ENCODE measurements at regions not wholly inside any gene's neighbourhood (a gene's known extent, or its start where the extent isn't known, plus 50 kb on each side); places are given as distances from the start of the nearest gene placed in this dataset.
A peak's percentile ranks its signal among the peaks of the same experiment; 100 is the strongest.
"Not testable (repeated sequence)": the region's sequence is repeated elsewhere in the genome, so short reads cannot be mapped to it uniquely, and the experiment has no call there.

- DNase-seq (ENCODE audit: low spot score) = not testable (repeated sequence)
These were observed 599.3 kb upstream of the B3GAT1 start for GRCh38 chr11:135011313-135011712.

GRCh38 chr11:135009125-135009524 lies 597.1 kb upstream of the B3GAT1 start:
- DNase-seq (ENCODE audit: low spot score) = no peak

GRCh38 chr11:135008412-135008811 lies 596.4 kb upstream of the B3GAT1 start:
- no peak for DNase-seq (ENCODE audit: low spot score)

GRCh38 chr11:135008001-135008405 lies 596.0 kb upstream of the B3GAT1 start:
- DNase-seq (ENCODE audit: low spot score) = no peak

GRCh38 chr11:135006800-135007199 lies 594.8 kb upstream of the B3GAT1 start:
- DNase-seq (ENCODE audit: low spot score) = no peak

- no peak for DNase-seq (ENCODE audit: low spot score)
These were observed 592.5 kb upstream of the B3GAT1 start for GRCh38 chr11:135004495-135004894.

GRCh38 chr11:135002236-135002635 lies 590.2 kb upstream of the B3GAT1 start:
- no peak for DNase-seq (ENCODE audit: low spot score)

- no peak for DNase-seq (ENCODE audit: low spot score)
These were observed 589.5 kb upstream of the B3GAT1 start for GRCh38 chr11:135001581-135001980.

- DNase-seq (ENCODE audit: low spot score) = not testable (repeated sequence)
These were observed 589.0 kb upstream of the B3GAT1 start for GRCh38 chr11:135001065-135001464.

GRCh38 chr11:134999590-134999989 lies 587.5 kb upstream of the B3GAT1 start:
- no peak for DNase-seq (ENCODE audit: low spot score)

GRCh38 chr11:134997652-134998320 lies 585.7 kb upstream of the B3GAT1 start:
- no peak for DNase-seq (ENCODE audit: low spot score)

GRCh38 chr11:134995741-134996140 lies 583.7 kb upstream of the B3GAT1 start:
- peak; percentile 21 for DNase-seq (ENCODE audit: low spot score)

GRCh38 chr11:134994431-134994830 lies 582.4 kb upstream of the B3GAT1 start:
- no peak for DNase-seq (ENCODE audit: low spot score)

- no peak for DNase-seq (ENCODE audit: low spot score)
These were observed 581.7 kb upstream of the B3GAT1 start for GRCh38 chr11:134993691-134994243.

GRCh38 chr11:134992981-134993380 lies 580.9 kb upstream of the B3GAT1 start:
- DNase-seq (ENCODE audit: low spot score) = no peak

GRCh38 chr11:134988495-134988894 lies 576.5 kb upstream of the B3GAT1 start:
- peak; percentile 38 for DNase-seq (ENCODE audit: low spot score)

GRCh38 chr11:134987822-134988221 lies 575.8 kb upstream of the B3GAT1 start:
- no peak for DNase-seq (ENCODE audit: low spot score)

GRCh38 chr11:134987223-134987768 lies 575.3 kb upstream of the B3GAT1 start:
- DNase-seq (ENCODE audit: low spot score) = no peak

GRCh38 chr11:134984421-134984820 lies 572.4 kb upstream of the B3GAT1 start:
- no peak for DNase-seq (ENCODE audit: low spot score)

GRCh38 chr11:134982432-134982831 lies 570.4 kb upstream of the B3GAT1 start:
- not testable (repeated sequence) for DNase-seq (ENCODE audit: low spot score)

- no peak for DNase-seq (ENCODE audit: low spot score)
These were observed 569.8 kb upstream of the B3GAT1 start for GRCh38 chr11:134981835-134982234.

- DNase-seq (ENCODE audit: low spot score) = no peak
These were observed 569.0 kb upstream of the B3GAT1 start for GRCh38 chr11:134980819-134981710.

GRCh38 chr11:134979089-134979457 lies 567.0 kb upstream of the B3GAT1 start:
- DNase-seq (ENCODE audit: low spot score) = not testable (repeated sequence)
